HEK293T (cell line): ENCODE measurements at regions not wholly inside any gene's neighbourhood (a gene's known extent, or its start where the extent isn't known, plus 50 kb on each side); places are given as distances from the start of the nearest gene placed in this dataset.

Experiments used
- FOXA1 ChIP-seq: fragments of 450-650 bp; IDR thresholded peaks from 2 replicates; pipeline ENCODE4 v1.6.1; 2016; ENCODE audit warnings: mild to moderate bottlenecking
- FOXM1 ChIP-seq: fragments of 450-650 bp; IDR thresholded peaks from 2 replicates; pipeline ENCODE4 v1.6.1; 2017; ENCODE audit warnings: mild to moderate bottlenecking, borderline replicate concordance
- NFRKB ChIP-seq: fragments of 450-650 bp; IDR thresholded peaks from 2 replicates; pipeline ENCODE4 v1.6.1; 2016; ENCODE audit warnings: mild to moderate bottlenecking, moderate library complexity
- ZNF384 ChIP-seq: fragments of 450-650 bp; IDR thresholded peaks from 2 replicates; pipeline ENCODE4 v1.6.1; 2016
- TF ChIP-seq, protein P1 (sequence below): fragments of 450-650 bp; IDR thresholded peaks from 2 replicates; pipeline ENCODE4 v1.6.1; 2016

DNA sequence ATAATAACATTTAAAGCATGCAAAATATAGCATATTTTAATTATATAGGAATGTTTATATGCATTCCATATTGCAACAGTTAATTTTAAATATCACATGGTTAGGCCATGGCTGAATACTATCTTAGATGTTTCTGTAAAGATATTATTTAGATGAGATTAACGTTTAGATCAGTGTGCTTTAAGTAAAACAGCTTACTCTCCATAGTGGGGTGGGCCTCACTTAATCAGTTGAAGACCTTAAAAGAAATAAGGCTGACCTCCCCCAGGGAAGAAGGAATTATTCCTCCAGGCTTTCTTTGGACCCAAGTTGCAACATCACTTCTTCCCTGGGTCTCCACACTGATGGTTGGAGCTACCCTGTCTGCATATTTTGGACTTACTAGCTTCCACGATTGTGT lies 1246.5 kb downstream of the TYW1 start:
- TF ChIP-seq ZNF384 (no peak), FOXM1 (no peak), NFRKB (no peak), FOXA1 (no peak)
- TF ChIP-seq, protein P1, sequence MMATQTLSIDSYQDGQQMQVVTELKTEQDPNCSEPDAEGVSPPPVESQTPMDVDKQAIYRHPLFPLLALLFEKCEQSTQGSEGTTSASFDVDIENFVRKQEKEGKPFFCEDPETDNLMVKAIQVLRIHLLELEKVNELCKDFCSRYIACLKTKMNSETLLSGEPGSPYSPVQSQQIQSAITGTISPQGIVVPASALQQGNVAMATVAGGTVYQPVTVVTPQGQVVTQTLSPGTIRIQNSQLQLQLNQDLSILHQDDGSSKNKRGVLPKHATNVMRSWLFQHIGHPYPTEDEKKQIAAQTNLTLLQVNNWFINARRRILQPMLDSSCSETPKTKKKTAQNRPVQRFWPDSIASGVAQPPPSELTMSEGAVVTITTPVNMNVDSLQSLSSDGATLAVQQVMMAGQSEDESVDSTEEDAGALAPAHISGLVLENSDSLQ = no peak
